NCI-H1694 (cell line): ENCODE measurements at regions not wholly inside any gene's neighbourhood (a gene's known extent, or its start where the extent isn't known, plus 50 kb on each side); places are given as distances from the start of the nearest gene placed in this dataset.
A peak's percentile ranks its signal among the peaks of the same experiment; 100 is the strongest.

ENCODE experiments used
- DNase-seq: peaks from one replicate; lab custom pipeline; 2025; lab: John Stamatoyannopoulos, UW

- no peak for DNase-seq
Observed at GRCh38 chr5:67294266-67294938, 97.8 kb upstream of the CD180 start.

GRCh38 chr5:67293226-67293625 is 96.6 kb upstream of the CD180 start:
- DNase-seq = no peak

GRCh38 chr5:67292201-67292940 is 95.8 kb upstream of the CD180 start:
- no peak for DNase-seq

GRCh38 chr5:67291671-67292070 is 95.1 kb upstream of the CD180 start:
- DNase-seq = no peak

GRCh38 chr5:67291066-67291465 is 94.5 kb upstream of the CD180 start:
- no peak for DNase-seq

GRCh38 chr5:67290655-67291054 is 94.1 kb upstream of the CD180 start:
- DNase-seq = no peak

GRCh38 chr5:67289763-67290521 is 93.3 kb upstream of the CD180 start:
- DNase-seq = no peak

- DNase-seq = no peak
Observed at GRCh38 chr5:67287510-67288268, 91.1 kb upstream of the CD180 start.

- no peak for DNase-seq
Observed at GRCh38 chr5:67286006-67286405, 89.4 kb upstream of the CD180 start.

- DNase-seq = no peak
Observed at GRCh38 chr5:67283988-67284487, 87.4 kb upstream of the CD180 start.

GRCh38 chr5:67283275-67283987 is 86.8 kb upstream of the CD180 start:
- no peak for DNase-seq

- DNase-seq = no peak
Observed at GRCh38 chr5:67281874-67282273, 85.3 kb upstream of the CD180 start.

- no peak for DNase-seq
Observed at GRCh38 chr5:67273689-67274356, 77.2 kb upstream of the CD180 start.

GRCh38 chr5:67272453-67273130 is 76.0 kb upstream of the CD180 start:
- no peak for DNase-seq

- DNase-seq = peak; percentile 56
Observed at GRCh38 chr5:67268231-67269021, 71.8 kb upstream of the CD180 start.

GRCh38 chr5:67267512-67268216 is 71.1 kb upstream of the CD180 start:
- DNase-seq = no peak

- DNase-seq = no peak
Observed at GRCh38 chr5:67266654-67267350, 70.2 kb upstream of the CD180 start.

- DNase-seq = no peak
Observed at GRCh38 chr5:67265951-67266350, 69.4 kb upstream of the CD180 start.
